SU-DHL-6 (cell line): ENCODE measurements at regions not wholly inside any gene's neighbourhood (a gene's known extent, or its start where the extent isn't known, plus 50 kb on each side); places are given as distances from the start of the nearest gene placed in this dataset.

Experiments
- H2AFZ ChIP-seq: fragments of 200-600 bp; sonication (generic); 2 replicates; pipeline ENCODE4 v1.6.1; 2014; ENCODE audit warnings: low read depth, mild to moderate bottlenecking, moderate library complexity, mixed read lengths, antibody characterized with exemption, low read length; ENCODE audit not compliant: severe bottlenecking
- H3F3A ChIP-seq: fragments of 200-600 bp; shearing (Covaris generic); 2 replicates; pipeline ENCODE4 v1.6.0; 2016; ENCODE audit warnings: antibody characterized with exemption, mild to moderate bottlenecking; ENCODE audit not compliant: insufficient read depth
- H3K27ac ChIP-seq: fragments of 200-600 bp; sonication (generic); 2 replicates; pipeline ENCODE4 v1.5.1; 2016; ENCODE audit warnings: low read depth, mild to moderate bottlenecking, low read length, moderate library complexity, mixed read lengths
- H3K27me3 ChIP-seq: fragments of 200-600 bp; sonication (generic), shearing (Covaris generic); 2 replicates; pipeline ENCODE4 v1.6.0; 2014; ENCODE audit warnings: mild to moderate bottlenecking, low read length
- H3K36me3 ChIP-seq: fragments of 200-600 bp; sonication (generic); 2 replicates; pipeline ENCODE4 v1.6.1; 2014; ENCODE audit warnings: mild to moderate bottlenecking, low read length, mixed read lengths
- H3K4me2 ChIP-seq: fragments of 300-600, 200-600 bp; shearing (Covaris generic), sonication (generic); 2 replicates; pipeline ENCODE4 v1.6.0; 2014; ENCODE audit warnings: low read length, low read depth, mild to moderate bottlenecking; ENCODE audit not compliant: poor library complexity, severe bottlenecking
- H3K4me3 ChIP-seq: fragments of 200-600 bp; sonication (generic); 2 replicates; pipeline ENCODE4 v1.5.1; 2014; ENCODE audit warnings: antibody characterized with exemption, low read length, mild to moderate bottlenecking, mixed read lengths; ENCODE audit not compliant: insufficient read depth, poor library complexity, severe bottlenecking
- H3K79me2 ChIP-seq: fragments of 200-600 bp; sonication (generic); 2 replicates; pipeline ENCODE4 v1.6.1; 2014; ENCODE audit warnings: mild to moderate bottlenecking, low read length, moderate library complexity; ENCODE audit not compliant: insufficient read depth
- H3K9ac ChIP-seq: fragments of 200-600 bp; sonication (generic); 2 replicates; pipeline ENCODE4 v1.7.0; 2014; ENCODE audit warnings: mild to moderate bottlenecking, low read length
- H3K9me2 ChIP-seq: fragments of 200-600 bp; sonication (generic); replicated peaks from 2 replicates; pipeline ENCODE4 v1.6.1; 2014; ENCODE audit warnings: low read length; ENCODE audit not compliant: insufficient read depth
- H3K9me3 ChIP-seq: fragments of 200-600 bp; sonication (generic); 2 replicates; pipeline ENCODE4 v1.6.1; 2014; ENCODE audit warnings: low read length, mixed read lengths; ENCODE audit not compliant: insufficient read depth
- H4K20me1 ChIP-seq: fragments of 200-600 bp; sonication (generic); 2 replicates; pipeline ENCODE4 v1.6.1; 2014; ENCODE audit warnings: low read depth, mild to moderate bottlenecking, antibody characterized with exemption, low read length, moderate library complexity, mixed read lengths
- CTCF ChIP-seq: fragments of 200-600 bp; sonication (generic); IDR thresholded peaks from one replicate; pipeline ENCODE4 v1.5.1; 2017; ENCODE audit warnings: antibody characterized with exemption, mild to moderate bottlenecking, low read length, moderate library complexity; ENCODE audit not compliant: insufficient read depth, poor library complexity, severe bottlenecking
- EZH2phosphoT487 ChIP-seq: fragments of 200-600 bp; sonication (generic), shearing (Covaris generic); conservative IDR thresholded peaks from 2 replicates; pipeline ENCODE4 v1.6.1; 2018; ENCODE audit warnings: mild to moderate bottlenecking, antibody characterized with exemption, low read length, moderate library complexity, mixed read lengths

- H3K36me3 ChIP-seq = no peaks in the 10 kb centered on the region
- no peak overlapping the region for H3K27ac ChIP-seq
- no peaks in the 10 kb centered on the region for H3K9me3 ChIP-seq
- H3K4me3 ChIP-seq = no peak overlapping the region
- no peak overlapping the region for H3K9ac ChIP-seq
- H3K4me2 ChIP-seq = no peak overlapping the region
- no peaks in the 10 kb centered on the region for H3K27me3 ChIP-seq
- H2AFZ ChIP-seq = no peak overlapping the region
- TF ChIP-seq EZH2phosphoT487 = no peak
- TF ChIP-seq CTCF = no peak
- H4K20me1 ChIP-seq = no peaks in the 10 kb centered on the region
- H3F3A ChIP-seq = no peaks in the 10 kb centered on the region
- H3K9me2 ChIP-seq = 0 out of 2 replicates have a peak, but pooled peaks cover 4% of the 10 kb centered on the region
- H3K79me2 ChIP-seq = no peaks in the 10 kb centered on the region
These were observed 132.0 kb upstream of the MDFIC start for GRCh38 chr7:114789871-114790311.

- no peaks in the 10 kb centered on the region for H3F3A ChIP-seq
- H3K79me2 ChIP-seq = no peaks in the 10 kb centered on the region
- no peak overlapping the region for H2AFZ ChIP-seq
- no peaks in the 10 kb centered on the region for H3K9me3 ChIP-seq
- H3K9ac ChIP-seq = no peak overlapping the region
- no peak overlapping the region for H3K4me3 ChIP-seq
- H3K9me2 ChIP-seq = 0 out of 2 replicates have a peak, but pooled peaks cover 4% of the 10 kb centered on the region
- no peak for TF ChIP-seq CTCF
- TF ChIP-seq EZH2phosphoT487 = no peak
- no peaks in the 10 kb centered on the region for H4K20me1 ChIP-seq
- H3K36me3 ChIP-seq = no peaks in the 10 kb centered on the region
- no peak overlapping the region for H3K27ac ChIP-seq
- no peaks in the 10 kb centered on the region for H3K27me3 ChIP-seq
- no peak overlapping the region for H3K4me2 ChIP-seq
These were observed 131.4 kb upstream of the MDFIC start for GRCh38 chr7:114790521-114790920.

DNA sequence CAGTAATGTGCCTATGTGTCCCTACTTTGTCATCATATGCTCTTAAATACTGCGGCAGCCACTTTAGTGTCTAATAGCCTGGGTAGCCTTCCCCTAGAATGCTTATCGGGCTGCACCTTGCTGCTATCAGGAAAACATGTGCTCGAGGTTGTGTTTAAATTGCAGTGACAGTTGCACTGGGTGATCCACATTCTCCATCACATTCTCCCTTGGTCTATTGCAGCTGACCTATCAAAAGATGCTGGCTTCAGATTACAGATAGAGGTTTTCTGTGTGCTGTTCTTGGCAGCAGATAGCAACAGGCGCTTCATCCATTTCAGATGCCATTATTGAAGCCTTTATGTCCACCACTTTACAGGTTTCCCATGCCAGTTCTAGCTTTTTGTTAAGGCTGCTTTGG lies 130.1 kb upstream of the MDFIC start:
- Histone ChIP-seq H3K4me3 (no peak overlapping the region), H3K4me2 (no peak overlapping the region), H3K36me3 (no peaks in the 10 kb centered on the region), H2AFZ (no peak overlapping the region), H3K9me3 (no peaks in the 10 kb centered on the region), H3K27me3 (no peaks in the 10 kb centered on the region), H4K20me1 (no peaks in the 10 kb centered on the region), H3F3A (no peaks in the 10 kb centered on the region), H3K9ac (no peak overlapping the region), H3K27ac (no peak overlapping the region), H3K79me2 (no peaks in the 10 kb centered on the region), H3K9me2 (0 out of 2 replicates have a peak, but pooled peaks cover 4% of the 10 kb centered on the region)
- TF ChIP-seq CTCF (no peak), EZH2phosphoT487 (no peak)
